ENCODE measurements at regions not wholly inside any gene's neighbourhood (a gene's known extent, or its start where the extent isn't known, plus 50 kb on each side); places are given as distances from the start of the nearest gene placed in this dataset.
"Not testable (repeated sequence)": the region's sequence is repeated elsewhere in the genome, so short reads cannot be mapped to it uniquely, and the experiment has no call there.

GRCh38 chr20:2203436-2203835, 92.4 kb upstream of the TGM3 start:
- DNase-seq = no peak

- DNase-seq = no peak
These were observed 91.8 kb upstream of the TGM3 start for GRCh38 chr20:2204021-2204420.

DNA sequence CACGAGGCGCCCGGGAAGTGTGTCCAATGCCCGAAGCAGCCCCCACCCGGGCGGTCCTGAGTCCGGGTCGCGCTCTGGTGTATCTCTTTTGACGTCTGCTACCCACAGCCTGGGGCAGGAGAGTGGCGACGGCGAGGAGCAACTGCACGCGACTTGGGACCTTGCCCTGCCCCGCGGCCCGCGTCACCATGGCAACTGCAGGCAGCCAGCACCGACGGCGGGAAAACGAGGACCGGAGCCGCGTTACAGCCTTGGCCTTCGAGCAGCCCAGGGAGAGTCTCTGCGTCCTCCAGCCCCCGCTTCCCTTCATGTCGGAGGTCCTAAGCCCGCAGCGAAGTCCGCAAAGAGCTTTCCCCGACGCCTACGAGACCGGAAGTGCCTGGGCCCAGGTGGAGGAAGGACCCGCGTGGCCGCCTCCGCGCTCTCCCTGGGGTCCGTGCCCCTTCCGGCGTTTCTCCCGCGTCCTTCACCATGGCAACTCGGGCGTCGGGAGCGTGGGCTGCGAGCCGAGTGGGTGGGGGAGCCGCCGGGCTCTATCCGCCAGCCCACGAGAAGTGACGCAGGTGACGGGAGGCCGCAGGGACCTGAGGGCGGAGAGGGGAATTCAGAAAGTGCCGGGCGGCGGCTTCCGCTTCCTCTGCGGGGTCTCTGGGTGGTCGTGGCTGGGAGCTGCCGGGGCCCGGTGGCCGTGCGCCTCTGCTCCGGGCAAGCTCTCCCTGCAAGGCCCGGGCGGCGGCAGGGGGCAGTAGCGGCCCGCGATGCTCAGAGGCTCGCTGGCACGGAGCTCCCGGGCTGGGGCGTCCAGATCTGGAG, 88.6 kb upstream of the TGM3 start:
- peak; percentile 54 to 67 for DNase-seq

- no peak for DNase-seq
These were observed 88.1 kb upstream of the TGM3 start for GRCh38 chr20:2207770-2208097.

- no peak for DNase-seq
These were observed 86.9 kb upstream of the TGM3 start for GRCh38 chr20:2208897-2209296.

DNA sequence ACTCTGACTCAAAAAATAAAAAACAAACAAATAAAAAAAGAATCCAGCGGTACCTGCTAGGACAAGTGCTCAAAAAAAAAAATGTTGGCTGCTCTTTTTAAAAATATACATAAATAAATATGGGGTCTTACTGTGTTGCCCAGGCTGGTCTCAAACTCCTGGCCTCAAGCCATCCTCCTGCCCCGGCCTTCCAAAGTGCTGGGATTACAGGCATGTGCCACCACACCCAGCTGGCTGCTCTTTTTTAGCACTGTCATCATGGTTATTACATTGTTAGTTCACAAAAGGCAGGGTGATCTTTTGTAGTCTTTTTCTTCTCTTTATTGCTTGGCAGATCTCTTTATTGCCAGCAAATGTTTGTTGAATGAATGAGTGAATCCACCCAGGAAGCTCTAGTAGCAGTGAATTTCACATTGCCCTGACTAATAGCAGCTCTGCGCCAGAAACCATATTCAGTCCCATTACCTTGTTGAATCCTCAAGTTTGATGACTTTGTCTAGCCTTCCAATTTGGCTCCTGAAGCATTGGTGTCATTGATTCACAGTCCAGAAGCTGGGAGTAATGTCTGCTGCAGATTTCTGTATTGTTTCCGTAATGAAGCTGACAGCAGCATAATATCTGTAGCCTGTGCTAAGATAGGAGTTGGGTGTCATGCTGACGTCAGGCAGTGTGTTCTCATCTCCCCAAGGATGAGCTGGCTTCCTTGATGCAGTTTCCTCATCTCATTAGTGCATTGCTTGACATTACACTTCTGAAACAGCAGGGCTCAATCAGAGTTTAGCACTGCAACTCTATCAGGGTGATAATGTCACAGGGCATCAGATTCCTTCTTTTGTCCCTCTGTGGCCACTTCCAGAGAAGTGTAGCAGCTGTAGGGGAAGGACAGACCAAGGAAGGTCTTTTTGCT, 84.9 kb upstream of the TGM3 start:
- no peak for DNase-seq

GRCh38 chr20:2212456-2213015, 83.3 kb upstream of the TGM3 start:
- no peak for DNase-seq

DNA sequence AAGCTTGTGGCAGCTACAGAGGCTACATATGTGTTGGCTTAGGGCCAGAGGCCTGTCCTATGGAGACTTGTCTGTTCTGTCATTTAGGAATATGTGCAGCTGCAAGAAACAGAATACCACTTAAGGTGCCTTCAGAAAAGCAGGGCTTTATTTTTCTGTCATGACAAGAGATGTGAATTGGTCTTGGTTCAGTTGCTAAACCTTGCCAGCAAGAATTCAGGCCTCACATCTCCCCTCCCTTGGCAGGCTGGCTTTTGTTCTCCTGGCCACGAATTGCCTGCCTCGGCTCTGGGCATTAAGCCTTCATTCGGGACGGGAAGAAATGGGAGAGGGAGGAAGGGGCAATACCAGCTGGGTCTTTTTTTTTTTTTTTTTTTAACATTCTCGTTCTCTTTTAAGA, 82.4 kb upstream of the TGM3 start:
- no peak for DNase-seq

- DNase-seq = no peak
These were observed 77.8 kb upstream of the TGM3 start for GRCh38 chr20:2217857-2218539.

DNA sequence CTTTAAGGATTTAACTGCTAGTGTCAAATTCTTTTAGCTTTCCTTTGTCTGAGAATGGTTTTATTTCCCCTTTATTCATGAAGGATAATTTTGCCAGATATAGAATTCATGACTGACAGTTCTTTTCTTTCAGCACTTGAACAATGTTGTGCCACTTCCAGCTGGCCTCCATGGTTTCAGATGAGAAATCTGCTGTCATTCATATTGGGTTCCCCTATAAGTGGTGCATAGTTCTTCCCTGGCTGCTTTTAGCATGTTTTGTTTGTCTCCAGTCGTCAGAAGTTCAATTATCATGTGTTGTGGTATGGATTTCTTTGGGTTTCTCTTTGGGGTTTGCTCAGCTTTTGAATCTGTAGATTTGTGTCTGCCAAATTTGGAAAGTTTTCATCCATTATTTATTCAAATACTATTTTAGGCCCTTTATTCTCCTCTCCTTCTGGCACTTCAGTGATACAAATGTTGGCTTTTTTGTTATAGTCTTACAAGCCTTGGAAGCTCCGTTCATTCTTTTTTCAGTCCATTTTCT, 76.3 kb upstream of the TGM3 start:
- no peak for DNase-seq

GRCh38 chr20:2220298-2220697, 75.5 kb upstream of the TGM3 start:
- no peak for DNase-seq

- no peak for DNase-seq
These were observed 73.9 kb upstream of the TGM3 start for GRCh38 chr20:2221921-2222320.

- DNase-seq = no peak
These were observed 72.0 kb upstream of the TGM3 start for GRCh38 chr20:2223558-2224367.

GRCh38 chr20:2224368-2224639, 71.5 kb upstream of the TGM3 start:
- DNase-seq = no peak

DNA sequence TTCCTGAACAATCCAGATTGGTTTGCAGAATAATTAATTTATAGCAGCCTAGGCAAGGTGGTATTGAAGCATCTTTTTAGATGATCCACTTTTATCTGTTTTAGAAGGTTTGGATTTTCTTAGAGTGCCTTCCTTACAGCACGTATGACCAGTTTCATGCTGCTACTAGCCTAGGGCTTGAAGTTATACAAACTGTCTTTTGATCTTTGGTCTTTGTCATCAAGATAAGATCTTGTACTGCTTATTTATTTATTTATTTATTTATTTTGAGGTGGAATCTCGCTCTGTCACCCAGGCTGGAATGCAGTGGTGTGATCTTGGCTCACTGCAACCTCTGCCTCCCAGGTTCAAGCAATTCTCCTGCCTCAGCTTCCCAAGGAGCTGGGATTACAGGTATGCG, 68.5 kb upstream of the TGM3 start:
- DNase-seq = not testable (repeated sequence)

DNA sequence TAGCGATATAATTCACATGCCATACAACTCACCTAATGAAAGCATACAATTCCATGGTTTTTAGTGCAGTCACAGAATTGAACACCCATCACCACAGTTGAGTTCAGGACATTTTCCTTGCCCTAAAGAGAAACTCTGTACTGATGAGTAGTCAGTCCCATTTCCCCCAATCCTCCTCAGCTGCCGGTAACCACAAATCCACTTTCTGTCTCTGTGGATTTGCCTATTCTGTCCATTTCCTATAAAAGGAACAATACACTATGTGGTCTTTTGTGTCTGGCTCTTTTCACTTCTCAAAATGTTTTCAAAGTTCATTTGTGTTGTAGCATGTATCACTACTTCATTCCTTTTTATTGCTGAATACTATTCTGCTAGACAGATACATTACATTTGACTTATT, 67.9 kb upstream of the TGM3 start:
- no peak for DNase-seq

DNA sequence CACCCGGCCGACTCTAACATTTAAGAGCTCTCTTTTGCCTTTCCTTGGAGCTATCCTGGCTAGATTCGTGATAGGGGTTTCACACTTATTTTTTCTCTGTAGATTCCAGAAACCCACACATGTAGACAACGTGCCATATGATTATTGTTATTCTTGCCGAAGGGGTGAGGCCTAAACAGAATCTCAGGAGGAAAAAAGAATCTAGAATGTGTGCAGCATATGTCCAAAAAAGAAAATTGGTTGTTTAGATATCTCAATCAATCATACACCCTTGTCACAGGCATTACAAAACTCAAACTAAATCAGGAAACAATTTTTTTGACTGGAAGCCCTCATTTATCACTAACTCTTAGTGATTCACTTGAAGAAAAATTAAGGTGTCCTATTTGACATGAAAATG, 66.9 kb upstream of the TGM3 start:
- no peak for DNase-seq

DNA sequence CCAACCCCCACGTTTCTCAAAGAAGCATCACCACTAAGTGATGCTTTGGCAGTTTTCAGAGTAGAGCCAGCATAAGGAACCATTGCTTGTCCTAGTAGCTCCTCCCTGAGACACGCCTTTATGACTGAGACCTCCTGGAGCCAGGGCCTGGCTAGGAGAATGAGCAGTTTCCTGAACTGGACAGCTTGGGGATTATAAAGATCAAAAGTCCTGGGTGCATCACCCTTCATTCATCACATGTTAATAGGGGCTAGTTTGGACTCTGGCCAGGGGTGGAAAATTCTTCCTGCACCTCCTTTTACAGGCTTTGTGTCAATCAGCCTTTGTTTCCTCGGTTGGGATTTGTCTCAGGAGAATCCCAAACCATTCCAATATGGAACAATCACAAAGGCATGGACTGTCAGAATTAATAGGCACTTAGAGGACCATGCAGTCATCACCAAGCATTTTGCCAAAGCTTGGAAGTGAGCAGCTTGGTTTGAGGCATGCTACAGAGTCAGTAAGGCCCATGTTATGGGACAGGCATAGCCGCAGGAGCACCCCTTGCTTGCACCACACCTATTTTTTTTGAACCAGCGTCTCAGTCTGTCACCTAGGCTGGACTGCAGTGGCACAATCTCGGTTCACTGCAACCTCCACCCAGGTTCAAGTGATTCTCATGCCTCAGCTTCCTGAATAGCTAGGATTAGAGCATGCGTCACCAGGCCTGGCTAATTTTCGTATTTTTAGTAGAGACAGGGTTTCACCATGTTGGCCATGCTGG, 64.9 kb upstream of the TGM3 start:
- DNase-seq = no peak

GRCh38 chr20:2231701-2232100, 64.1 kb upstream of the TGM3 start:
- DNase-seq = no peak

DNA sequence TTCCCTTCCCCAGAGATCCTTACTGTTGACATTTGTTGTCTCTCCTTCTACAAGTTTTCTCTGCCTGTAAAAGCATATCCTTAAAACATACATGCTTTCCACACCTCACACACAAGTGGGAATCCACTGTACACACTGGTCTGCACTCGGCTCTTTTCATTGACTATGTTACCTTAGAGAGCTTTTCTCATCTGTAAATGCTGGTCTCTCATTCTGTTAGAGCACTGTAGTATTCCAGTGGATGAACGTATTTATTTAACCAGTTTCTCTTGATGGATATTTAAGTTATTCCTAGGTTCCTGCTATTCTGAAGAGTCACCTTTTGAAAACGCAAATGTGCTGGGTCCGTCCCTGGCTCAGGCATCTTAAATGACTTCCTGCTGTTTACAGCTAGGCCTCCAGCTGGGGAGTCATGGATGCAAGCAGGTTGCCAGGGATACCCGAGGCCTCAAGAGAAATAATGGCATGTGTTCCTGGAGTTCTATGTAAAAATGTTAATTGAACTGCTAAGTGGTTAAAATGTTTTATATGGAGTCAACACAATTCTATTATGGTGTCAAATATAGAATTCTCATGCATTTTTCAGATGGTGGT, 61.1 kb upstream of the TGM3 start:
- DNase-seq = no peak

GRCh38 chr20:2236256-2236655, 59.5 kb upstream of the TGM3 start:
- no peak for DNase-seq

Data from stimulated activated CD4-positive, alpha-beta T cell treated with anti-CD3 and anti-CD28 coated beads, Interleukin-2, amount 100 ng/mL, for 48 hours (primary cell).